ENCODE measurements at regions not wholly inside any gene's neighbourhood (a gene's known extent, or its start where the extent isn't known, plus 50 kb on each side); places are given as distances from the start of the nearest gene placed in this dataset.

DNA sequence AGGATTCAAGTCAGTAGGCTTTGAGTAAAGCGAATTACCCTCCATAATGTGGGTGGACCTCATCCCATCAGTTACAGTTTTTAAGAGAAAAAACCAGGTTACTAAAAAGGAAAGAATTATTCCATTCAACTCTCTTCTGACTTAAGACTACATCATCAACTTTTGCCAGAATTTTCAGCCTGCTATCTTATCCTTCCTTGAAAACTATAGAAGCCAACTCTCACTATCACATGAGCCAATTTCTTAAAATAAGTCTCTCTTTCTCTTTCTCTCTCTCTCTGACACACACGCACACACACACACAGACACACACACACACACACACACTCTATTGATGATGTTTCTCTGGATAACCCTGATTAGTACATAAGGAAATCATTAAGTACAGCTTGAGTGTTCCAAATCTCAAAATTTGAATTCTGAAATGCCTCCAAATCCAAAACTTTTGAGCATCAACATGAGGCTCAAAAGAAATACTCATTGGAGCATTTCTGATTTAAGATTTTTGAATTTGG is 217.0 kb upstream of the PRR20A start:
- ATAC-seq, result no peak
- no peak for TF ChIP-seq TCF4 (CRISPR knock-in tag; IDR thresholded peaks at IDR 0.05; ENCODE audit: borderline replicate concordance)
- no peak for TF ChIP-seq SNAI2 (CRISPR knock-in tag; IDR thresholded peaks at IDR 0.05)
- no peak for TF ChIP-seq ZC3H10 (CRISPR knock-in tag; IDR thresholded peaks at IDR 0.05)
- TF ChIP-seq, protein P1, sequence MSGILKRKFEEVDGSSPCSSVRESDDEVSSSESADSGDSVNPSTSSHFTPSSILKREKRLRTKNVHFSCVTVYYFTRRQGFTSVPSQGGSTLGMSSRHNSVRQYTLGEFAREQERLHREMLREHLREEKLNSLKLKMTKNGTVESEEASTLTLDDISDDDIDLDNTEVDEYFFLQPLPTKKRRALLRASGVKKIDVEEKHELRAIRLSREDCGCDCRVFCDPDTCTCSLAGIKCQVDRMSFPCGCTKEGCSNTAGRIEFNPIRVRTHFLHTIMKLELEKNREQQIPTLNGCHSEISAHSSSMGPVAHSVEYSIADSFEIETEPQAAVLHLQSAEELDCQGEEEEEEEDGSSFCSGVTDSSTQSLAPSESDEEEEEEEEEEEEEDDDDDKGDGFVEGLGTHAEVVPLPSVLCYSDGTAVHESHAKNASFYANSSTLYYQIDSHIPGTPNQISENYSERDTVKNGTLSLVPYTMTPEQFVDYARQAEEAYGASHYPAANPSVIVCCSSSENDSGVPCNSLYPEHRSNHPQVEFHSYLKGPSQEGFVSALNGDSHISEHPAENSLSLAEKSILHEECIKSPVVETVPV (CRISPR knock-in tag; IDR thresholded peaks at IDR 0.05), result no peak
- no peak for TF ChIP-seq ZNF565 (CRISPR knock-in tag; conservative IDR thresholded peaks at IDR 0.05; ENCODE audit: low read depth)
- TF ChIP-seq, protein P2, sequence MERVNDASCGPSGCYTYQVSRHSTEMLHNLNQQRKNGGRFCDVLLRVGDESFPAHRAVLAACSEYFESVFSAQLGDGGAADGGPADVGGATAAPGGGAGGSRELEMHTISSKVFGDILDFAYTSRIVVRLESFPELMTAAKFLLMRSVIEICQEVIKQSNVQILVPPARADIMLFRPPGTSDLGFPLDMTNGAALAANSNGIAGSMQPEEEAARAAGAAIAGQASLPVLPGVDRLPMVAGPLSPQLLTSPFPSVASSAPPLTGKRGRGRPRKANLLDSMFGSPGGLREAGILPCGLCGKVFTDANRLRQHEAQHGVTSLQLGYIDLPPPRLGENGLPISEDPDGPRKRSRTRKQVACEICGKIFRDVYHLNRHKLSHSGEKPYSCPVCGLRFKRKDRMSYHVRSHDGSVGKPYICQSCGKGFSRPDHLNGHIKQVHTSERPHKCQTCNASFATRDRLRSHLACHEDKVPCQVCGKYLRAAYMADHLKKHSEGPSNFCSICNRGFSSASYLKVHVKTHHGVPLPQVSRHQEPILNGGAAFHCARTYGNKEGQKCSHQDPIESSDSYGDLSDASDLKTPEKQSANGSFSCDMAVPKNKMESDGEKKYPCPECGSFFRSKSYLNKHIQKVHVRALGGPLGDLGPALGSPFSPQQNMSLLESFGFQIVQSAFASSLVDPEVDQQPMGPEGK (CRISPR knock-in tag; IDR thresholded peaks at IDR 0.05; ENCODE audit: borderline replicate concordance), result no peak
- TF ChIP-seq RARB (CRISPR knock-in tag; IDR thresholded peaks at IDR 0.05), result no peak
- TF ChIP-seq BACH2 (CRISPR knock-in tag; IDR thresholded peaks at IDR 0.05; ENCODE audit: borderline replicate concordance), result no peak
- TF ChIP-seq, protein P3, sequence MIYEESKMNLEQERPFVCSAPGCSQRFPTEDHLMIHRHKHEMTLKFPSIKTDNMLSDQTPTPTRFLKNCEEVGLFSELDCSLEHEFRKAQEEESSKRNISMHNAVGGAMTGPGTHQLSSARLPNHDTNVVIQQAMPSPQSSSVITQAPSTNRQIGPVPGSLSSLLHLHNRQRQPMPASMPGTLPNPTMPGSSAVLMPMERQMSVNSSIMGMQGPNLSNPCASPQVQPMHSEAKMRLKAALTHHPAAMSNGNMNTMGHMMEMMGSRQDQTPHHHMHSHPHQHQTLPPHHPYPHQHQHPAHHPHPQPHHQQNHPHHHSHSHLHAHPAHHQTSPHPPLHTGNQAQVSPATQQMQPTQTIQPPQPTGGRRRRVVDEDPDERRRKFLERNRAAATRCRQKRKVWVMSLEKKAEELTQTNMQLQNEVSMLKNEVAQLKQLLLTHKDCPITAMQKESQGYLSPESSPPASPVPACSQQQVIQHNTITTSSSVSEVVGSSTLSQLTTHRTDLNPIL (CRISPR knock-in tag; IDR thresholded peaks at IDR 0.05; ENCODE audit: low read depth), result no peak
- no peak for TF ChIP-seq CSDC2 (CRISPR knock-in tag; IDR thresholded peaks at IDR 0.05)
- no peak for TF ChIP-seq TOX (CRISPR knock-in tag; IDR thresholded peaks at IDR 0.05; ENCODE audit: borderline replicate concordance)
- TF ChIP-seq, protein P4, sequence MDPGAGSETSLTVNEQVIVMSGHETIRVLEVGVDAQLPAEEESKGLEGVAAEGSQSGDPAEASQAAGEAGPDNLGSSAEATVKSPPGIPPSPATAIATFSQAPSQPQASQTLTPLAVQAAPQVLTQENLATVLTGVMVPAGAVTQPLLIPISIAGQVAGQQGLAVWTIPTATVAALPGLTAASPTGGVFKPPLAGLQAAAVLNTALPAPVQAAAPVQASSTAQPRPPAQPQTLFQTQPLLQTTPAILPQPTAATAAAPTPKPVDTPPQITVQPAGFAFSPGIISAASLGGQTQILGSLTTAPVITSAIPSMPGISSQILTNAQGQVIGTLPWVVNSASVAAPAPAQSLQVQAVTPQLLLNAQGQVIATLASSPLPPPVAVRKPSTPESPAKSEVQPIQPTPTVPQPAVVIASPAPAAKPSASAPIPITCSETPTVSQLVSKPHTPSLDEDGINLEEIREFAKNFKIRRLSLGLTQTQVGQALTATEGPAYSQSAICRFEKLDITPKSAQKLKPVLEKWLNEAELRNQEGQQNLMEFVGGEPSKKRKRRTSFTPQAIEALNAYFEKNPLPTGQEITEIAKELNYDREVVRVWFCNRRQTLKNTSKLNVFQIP (CRISPR knock-in tag; IDR thresholded peaks at IDR 0.05; ENCODE audit: borderline replicate concordance, low read depth), result no peak
- TF ChIP-seq PPARA (CRISPR knock-in tag; IDR thresholded peaks at IDR 0.05; ENCODE audit: borderline replicate concordance), result no peak
- TF ChIP-seq, protein P5, sequence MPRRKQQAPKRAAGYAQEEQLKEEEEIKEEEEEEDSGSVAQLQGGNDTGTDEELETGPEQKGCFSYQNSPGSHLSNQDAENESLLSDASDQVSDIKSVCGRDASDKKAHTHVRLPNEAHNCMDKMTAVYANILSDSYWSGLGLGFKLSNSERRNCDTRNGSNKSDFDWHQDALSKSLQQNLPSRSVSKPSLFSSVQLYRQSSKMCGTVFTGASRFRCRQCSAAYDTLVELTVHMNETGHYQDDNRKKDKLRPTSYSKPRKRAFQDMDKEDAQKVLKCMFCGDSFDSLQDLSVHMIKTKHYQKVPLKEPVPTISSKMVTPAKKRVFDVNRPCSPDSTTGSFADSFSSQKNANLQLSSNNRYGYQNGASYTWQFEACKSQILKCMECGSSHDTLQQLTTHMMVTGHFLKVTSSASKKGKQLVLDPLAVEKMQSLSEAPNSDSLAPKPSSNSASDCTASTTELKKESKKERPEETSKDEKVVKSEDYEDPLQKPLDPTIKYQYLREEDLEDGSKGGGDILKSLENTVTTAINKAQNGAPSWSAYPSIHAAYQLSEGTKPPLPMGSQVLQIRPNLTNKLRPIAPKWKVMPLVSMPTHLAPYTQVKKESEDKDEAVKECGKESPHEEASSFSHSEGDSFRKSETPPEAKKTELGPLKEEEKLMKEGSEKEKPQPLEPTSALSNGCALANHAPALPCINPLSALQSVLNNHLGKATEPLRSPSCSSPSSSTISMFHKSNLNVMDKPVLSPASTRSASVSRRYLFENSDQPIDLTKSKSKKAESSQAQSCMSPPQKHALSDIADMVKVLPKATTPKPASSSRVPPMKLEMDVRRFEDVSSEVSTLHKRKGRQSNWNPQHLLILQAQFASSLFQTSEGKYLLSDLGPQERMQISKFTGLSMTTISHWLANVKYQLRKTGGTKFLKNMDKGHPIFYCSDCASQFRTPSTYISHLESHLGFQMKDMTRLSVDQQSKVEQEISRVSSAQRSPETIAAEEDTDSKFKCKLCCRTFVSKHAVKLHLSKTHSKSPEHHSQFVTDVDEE (CRISPR knock-in tag; IDR thresholded peaks at IDR 0.05), result no peak

DNA sequence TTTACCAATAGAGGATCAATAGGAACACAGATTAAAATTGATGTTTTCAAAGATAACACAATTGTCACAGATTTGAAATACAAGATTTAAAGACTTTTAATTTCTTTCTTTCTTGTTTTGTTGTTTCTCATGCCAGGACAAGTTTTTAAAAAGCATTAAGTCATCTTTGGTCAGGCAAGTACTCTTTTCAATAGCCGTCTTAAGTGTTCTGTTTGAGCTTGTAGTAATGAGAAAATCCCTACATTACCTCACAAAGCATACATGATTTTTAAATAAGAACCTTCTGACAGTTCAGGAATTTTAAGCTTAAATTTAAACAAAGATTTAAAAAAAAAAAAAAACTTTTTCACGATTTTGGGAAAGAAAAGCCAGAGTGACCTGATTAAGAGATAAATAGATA is 216.3 kb upstream of the PRR20A start:
- ATAC-seq, result no peak
- TF ChIP-seq, protein P2 (CRISPR knock-in tag; IDR thresholded peaks at IDR 0.05; ENCODE audit: borderline replicate concordance), result no peak
- TF ChIP-seq ZC3H10 (CRISPR knock-in tag; IDR thresholded peaks at IDR 0.05), result no peak
- no peak for TF ChIP-seq ESRRG (CRISPR knock-in tag; IDR thresholded peaks at IDR 0.05)
- TF ChIP-seq BACH2 (CRISPR knock-in tag; IDR thresholded peaks at IDR 0.05; ENCODE audit: borderline replicate concordance), result no peak

DNA sequence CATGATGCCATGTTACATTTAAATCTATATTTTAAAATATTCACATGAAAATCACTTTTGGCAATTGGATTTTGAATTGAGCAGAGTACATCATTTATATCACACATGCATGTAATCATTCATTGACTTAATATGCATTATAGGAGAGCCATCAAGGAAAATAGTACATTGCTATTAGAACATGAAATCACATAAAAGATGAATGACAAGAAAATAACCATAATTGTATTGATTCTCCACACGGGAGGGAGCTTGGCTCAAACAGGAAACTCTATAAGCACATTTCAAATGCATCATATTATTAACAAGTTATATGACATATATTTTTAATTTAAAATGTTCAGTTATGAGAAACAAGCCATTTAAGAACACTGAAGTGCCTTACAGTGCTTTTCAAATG is 208.6 kb upstream of the PRR20A start:
- no peak for ATAC-seq
- TF ChIP-seq GLIS3 (CRISPR knock-in tag; IDR thresholded peaks at IDR 0.05) (no peak), SNAI2 (CRISPR knock-in tag; IDR thresholded peaks at IDR 0.05) (no peak), ARNTL (CRISPR knock-in tag; IDR thresholded peaks at IDR 0.05; ENCODE audit: borderline replicate concordance, low read depth) (no peak), TOX (CRISPR knock-in tag; IDR thresholded peaks at IDR 0.05; ENCODE audit: borderline replicate concordance) (no peak), ZC3H10 (CRISPR knock-in tag; IDR thresholded peaks at IDR 0.05) (no peak), CSDC2 (CRISPR knock-in tag; IDR thresholded peaks at IDR 0.05) (no peak), ISL1 (CRISPR knock-in tag; IDR thresholded peaks at IDR 0.05) (no peak), ESRRG (CRISPR knock-in tag; IDR thresholded peaks at IDR 0.05) (no peak), ZNF8 (CRISPR knock-in tag; IDR thresholded peaks at IDR 0.05) (no peak), PPARA (CRISPR knock-in tag; IDR thresholded peaks at IDR 0.05; ENCODE audit: borderline replicate concordance) (no peak), TCF4 (CRISPR knock-in tag; IDR thresholded peaks at IDR 0.05; ENCODE audit: borderline replicate concordance) (no peak), ZNF565 (CRISPR knock-in tag; conservative IDR thresholded peaks at IDR 0.05; ENCODE audit: low read depth) (no peak), ZFP3 (CRISPR knock-in tag; IDR thresholded peaks at IDR 0.05) (no peak)
- TF ChIP-seq, protein P2 (CRISPR knock-in tag; IDR thresholded peaks at IDR 0.05; ENCODE audit: borderline replicate concordance), result no peak
- TF ChIP-seq, protein P4 (CRISPR knock-in tag; IDR thresholded peaks at IDR 0.05; ENCODE audit: borderline replicate concordance, low read depth), result no peak
